ENCODE measurements at regions not wholly inside any gene's neighbourhood (a gene's known extent, or its start where the extent isn't known, plus 50 kb on each side); places are given as distances from the start of the nearest gene placed in this dataset.

DNA sequence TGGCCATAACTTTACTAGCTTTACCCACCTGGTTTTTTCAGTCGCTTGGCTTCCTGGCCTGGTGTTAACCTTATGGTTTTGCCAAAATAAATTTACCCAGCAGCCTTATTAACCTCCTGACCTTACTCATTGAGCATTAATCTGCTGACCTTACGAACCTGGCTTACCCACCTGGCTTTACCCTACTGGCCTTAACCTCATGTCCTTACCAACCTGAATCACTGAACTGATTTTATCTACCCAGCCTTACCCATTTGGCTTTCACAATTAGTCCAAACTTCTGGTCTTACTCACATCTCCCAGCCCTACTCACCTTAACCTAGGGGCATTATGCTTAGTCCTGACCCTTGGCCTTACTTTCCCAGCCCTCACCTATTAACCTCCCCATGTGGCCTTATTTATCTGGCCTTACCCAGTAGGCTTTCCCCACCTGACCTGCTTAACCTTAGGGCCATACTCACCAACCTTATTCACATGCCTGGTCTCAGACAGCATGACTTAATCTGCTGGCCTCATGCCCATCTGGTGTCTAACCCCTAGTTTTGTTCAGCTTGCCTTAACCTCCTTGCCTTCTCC, 93.4 kb downstream of the IL12A start (continued):
- TF ChIP-seq, protein P1, sequence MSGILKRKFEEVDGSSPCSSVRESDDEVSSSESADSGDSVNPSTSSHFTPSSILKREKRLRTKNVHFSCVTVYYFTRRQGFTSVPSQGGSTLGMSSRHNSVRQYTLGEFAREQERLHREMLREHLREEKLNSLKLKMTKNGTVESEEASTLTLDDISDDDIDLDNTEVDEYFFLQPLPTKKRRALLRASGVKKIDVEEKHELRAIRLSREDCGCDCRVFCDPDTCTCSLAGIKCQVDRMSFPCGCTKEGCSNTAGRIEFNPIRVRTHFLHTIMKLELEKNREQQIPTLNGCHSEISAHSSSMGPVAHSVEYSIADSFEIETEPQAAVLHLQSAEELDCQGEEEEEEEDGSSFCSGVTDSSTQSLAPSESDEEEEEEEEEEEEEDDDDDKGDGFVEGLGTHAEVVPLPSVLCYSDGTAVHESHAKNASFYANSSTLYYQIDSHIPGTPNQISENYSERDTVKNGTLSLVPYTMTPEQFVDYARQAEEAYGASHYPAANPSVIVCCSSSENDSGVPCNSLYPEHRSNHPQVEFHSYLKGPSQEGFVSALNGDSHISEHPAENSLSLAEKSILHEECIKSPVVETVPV (CRISPR knock-in tag; IDR thresholded peaks at IDR 0.05): no peak
- TF ChIP-seq SNAI2 (CRISPR knock-in tag; IDR thresholded peaks at IDR 0.05): no peak
- TF ChIP-seq ZFP30 (CRISPR knock-in tag; IDR thresholded peaks at IDR 0.05): no peak
- no peak for TF ChIP-seq BACH2 (CRISPR knock-in tag; IDR thresholded peaks at IDR 0.05; ENCODE audit: borderline replicate concordance)
- no peak for TF ChIP-seq PPARA (CRISPR knock-in tag; IDR thresholded peaks at IDR 0.05; ENCODE audit: borderline replicate concordance)

DNA sequence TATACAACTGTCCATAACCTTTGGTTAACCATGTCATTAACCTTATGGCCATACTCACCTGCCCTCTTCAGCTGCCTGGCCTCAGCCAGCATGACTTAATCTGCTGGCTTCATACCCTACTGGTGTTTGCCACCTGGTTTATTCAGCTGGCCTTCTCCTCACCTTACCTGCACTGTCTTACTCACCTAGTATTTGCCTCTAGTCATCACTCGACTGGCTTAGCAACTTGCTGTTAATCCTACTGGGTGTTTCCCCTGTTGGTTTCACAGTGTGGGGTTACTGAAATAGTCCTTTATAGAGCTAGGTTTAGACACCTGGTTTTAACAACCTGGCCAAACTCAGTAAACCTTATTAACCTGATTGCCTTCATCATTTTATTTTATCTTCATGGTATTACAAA, 96.4 kb downstream of the IL12A start:
- ATAC-seq: no peak
- TF ChIP-seq, protein P2, sequence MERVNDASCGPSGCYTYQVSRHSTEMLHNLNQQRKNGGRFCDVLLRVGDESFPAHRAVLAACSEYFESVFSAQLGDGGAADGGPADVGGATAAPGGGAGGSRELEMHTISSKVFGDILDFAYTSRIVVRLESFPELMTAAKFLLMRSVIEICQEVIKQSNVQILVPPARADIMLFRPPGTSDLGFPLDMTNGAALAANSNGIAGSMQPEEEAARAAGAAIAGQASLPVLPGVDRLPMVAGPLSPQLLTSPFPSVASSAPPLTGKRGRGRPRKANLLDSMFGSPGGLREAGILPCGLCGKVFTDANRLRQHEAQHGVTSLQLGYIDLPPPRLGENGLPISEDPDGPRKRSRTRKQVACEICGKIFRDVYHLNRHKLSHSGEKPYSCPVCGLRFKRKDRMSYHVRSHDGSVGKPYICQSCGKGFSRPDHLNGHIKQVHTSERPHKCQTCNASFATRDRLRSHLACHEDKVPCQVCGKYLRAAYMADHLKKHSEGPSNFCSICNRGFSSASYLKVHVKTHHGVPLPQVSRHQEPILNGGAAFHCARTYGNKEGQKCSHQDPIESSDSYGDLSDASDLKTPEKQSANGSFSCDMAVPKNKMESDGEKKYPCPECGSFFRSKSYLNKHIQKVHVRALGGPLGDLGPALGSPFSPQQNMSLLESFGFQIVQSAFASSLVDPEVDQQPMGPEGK (CRISPR knock-in tag; IDR thresholded peaks at IDR 0.05; ENCODE audit: borderline replicate concordance): no peak
- TF ChIP-seq CSDC2 (CRISPR knock-in tag; IDR thresholded peaks at IDR 0.05) (no peak), GLIS3 (CRISPR knock-in tag; IDR thresholded peaks at IDR 0.05) (no peak), ZFP3 (CRISPR knock-in tag; IDR thresholded peaks at IDR 0.05) (no peak), TCF4 (CRISPR knock-in tag; IDR thresholded peaks at IDR 0.05; ENCODE audit: borderline replicate concordance) (no peak), ZNF8 (CRISPR knock-in tag; IDR thresholded peaks at IDR 0.05) (no peak), BACH2 (CRISPR knock-in tag; IDR thresholded peaks at IDR 0.05; ENCODE audit: borderline replicate concordance) (no peak), ZNF565 (CRISPR knock-in tag; conservative IDR thresholded peaks at IDR 0.05; ENCODE audit: low read depth) (no peak), OSR1 (CRISPR knock-in tag; IDR thresholded peaks at IDR 0.05) (no peak), ZC3H10 (CRISPR knock-in tag; IDR thresholded peaks at IDR 0.05) (no peak), PPARA (CRISPR knock-in tag; IDR thresholded peaks at IDR 0.05; ENCODE audit: borderline replicate concordance) (no peak), RARB (CRISPR knock-in tag; IDR thresholded peaks at IDR 0.05) (no peak), ZFP30 (CRISPR knock-in tag; IDR thresholded peaks at IDR 0.05) (no peak), ESRRG (CRISPR knock-in tag; IDR thresholded peaks at IDR 0.05) (no peak)
- TF ChIP-seq, protein P1 (CRISPR knock-in tag; IDR thresholded peaks at IDR 0.05): no peak
- TF ChIP-seq, protein P3, sequence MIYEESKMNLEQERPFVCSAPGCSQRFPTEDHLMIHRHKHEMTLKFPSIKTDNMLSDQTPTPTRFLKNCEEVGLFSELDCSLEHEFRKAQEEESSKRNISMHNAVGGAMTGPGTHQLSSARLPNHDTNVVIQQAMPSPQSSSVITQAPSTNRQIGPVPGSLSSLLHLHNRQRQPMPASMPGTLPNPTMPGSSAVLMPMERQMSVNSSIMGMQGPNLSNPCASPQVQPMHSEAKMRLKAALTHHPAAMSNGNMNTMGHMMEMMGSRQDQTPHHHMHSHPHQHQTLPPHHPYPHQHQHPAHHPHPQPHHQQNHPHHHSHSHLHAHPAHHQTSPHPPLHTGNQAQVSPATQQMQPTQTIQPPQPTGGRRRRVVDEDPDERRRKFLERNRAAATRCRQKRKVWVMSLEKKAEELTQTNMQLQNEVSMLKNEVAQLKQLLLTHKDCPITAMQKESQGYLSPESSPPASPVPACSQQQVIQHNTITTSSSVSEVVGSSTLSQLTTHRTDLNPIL (CRISPR knock-in tag; IDR thresholded peaks at IDR 0.05; ENCODE audit: low read depth): no peak
- TF ChIP-seq, protein P4, sequence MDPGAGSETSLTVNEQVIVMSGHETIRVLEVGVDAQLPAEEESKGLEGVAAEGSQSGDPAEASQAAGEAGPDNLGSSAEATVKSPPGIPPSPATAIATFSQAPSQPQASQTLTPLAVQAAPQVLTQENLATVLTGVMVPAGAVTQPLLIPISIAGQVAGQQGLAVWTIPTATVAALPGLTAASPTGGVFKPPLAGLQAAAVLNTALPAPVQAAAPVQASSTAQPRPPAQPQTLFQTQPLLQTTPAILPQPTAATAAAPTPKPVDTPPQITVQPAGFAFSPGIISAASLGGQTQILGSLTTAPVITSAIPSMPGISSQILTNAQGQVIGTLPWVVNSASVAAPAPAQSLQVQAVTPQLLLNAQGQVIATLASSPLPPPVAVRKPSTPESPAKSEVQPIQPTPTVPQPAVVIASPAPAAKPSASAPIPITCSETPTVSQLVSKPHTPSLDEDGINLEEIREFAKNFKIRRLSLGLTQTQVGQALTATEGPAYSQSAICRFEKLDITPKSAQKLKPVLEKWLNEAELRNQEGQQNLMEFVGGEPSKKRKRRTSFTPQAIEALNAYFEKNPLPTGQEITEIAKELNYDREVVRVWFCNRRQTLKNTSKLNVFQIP (CRISPR knock-in tag; IDR thresholded peaks at IDR 0.05; ENCODE audit: borderline replicate concordance, low read depth): no peak

DNA sequence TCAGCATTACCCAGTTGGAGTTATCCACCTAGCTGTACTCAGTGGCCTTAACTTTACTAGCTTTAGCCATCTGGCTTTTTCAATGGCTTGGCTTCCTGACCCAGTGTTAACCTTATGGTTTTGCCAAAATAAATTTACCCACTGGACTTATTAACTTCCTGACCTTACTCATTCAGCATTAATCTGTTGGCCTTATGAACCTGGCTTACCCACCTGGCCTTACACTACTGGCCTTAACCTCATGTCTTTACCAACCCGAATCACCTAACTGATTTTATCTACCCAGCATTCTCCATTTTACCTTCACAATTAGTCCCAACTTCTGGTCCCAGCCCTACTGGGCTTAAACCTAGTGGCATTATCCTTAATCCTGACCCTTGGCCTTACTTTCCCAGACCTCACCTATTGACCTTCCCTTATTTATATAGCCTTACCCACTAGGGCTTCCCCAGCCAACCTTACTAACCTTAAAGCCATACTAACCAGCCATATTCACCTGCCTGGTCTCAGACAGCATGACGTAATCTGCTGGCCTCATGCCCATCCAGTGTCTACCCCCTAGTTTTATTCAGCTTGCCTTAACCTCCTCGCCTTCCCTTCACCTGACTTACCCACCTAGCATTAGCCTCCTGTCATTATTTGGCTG, 100.0 kb downstream of the IL12A start:
- ATAC-seq: no peak
- TF ChIP-seq ZNF70 (CRISPR knock-in tag; IDR thresholded peaks at IDR 0.05) (no peak), ZFP3 (CRISPR knock-in tag; IDR thresholded peaks at IDR 0.05) (no peak), ISL1 (CRISPR knock-in tag; IDR thresholded peaks at IDR 0.05) (no peak), ARNTL (CRISPR knock-in tag; IDR thresholded peaks at IDR 0.05; ENCODE audit: borderline replicate concordance, low read depth) (no peak), ZNF8 (CRISPR knock-in tag; IDR thresholded peaks at IDR 0.05) (no peak), ZFP30 (CRISPR knock-in tag; IDR thresholded peaks at IDR 0.05) (no peak), PPARA (CRISPR knock-in tag; IDR thresholded peaks at IDR 0.05; ENCODE audit: borderline replicate concordance) (no peak)
- TF ChIP-seq, protein P2 (CRISPR knock-in tag; IDR thresholded peaks at IDR 0.05; ENCODE audit: borderline replicate concordance): no peak
- TF ChIP-seq, protein P5, sequence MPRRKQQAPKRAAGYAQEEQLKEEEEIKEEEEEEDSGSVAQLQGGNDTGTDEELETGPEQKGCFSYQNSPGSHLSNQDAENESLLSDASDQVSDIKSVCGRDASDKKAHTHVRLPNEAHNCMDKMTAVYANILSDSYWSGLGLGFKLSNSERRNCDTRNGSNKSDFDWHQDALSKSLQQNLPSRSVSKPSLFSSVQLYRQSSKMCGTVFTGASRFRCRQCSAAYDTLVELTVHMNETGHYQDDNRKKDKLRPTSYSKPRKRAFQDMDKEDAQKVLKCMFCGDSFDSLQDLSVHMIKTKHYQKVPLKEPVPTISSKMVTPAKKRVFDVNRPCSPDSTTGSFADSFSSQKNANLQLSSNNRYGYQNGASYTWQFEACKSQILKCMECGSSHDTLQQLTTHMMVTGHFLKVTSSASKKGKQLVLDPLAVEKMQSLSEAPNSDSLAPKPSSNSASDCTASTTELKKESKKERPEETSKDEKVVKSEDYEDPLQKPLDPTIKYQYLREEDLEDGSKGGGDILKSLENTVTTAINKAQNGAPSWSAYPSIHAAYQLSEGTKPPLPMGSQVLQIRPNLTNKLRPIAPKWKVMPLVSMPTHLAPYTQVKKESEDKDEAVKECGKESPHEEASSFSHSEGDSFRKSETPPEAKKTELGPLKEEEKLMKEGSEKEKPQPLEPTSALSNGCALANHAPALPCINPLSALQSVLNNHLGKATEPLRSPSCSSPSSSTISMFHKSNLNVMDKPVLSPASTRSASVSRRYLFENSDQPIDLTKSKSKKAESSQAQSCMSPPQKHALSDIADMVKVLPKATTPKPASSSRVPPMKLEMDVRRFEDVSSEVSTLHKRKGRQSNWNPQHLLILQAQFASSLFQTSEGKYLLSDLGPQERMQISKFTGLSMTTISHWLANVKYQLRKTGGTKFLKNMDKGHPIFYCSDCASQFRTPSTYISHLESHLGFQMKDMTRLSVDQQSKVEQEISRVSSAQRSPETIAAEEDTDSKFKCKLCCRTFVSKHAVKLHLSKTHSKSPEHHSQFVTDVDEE (CRISPR knock-in tag; IDR thresholded peaks at IDR 0.05): no peak
- TF ChIP-seq, protein P4 (CRISPR knock-in tag; IDR thresholded peaks at IDR 0.05; ENCODE audit: borderline replicate concordance, low read depth): no peak

Data from SK-N-SH treated with all-trans-retinoic acid at 6 μM for 48 hours (cell line).